ENCODE measurements at regions not wholly inside any gene's neighbourhood (a gene's known extent, or its start where the extent isn't known, plus 50 kb on each side); places are given as distances from the start of the nearest gene placed in this dataset.

- WGBS (ENCODE audit: insufficient coverage): no CpG with 5 or more reads among the region's 1 CpG
- TF ChIP-seq CTCF (IDR thresholded peaks at IDR 0.05) (no peak), EZH2 (IDR thresholded peaks at IDR 0.05; ENCODE audit: borderline replicate concordance, insufficient read depth, low read depth, low read length, poor library complexity, severe bottlenecking) (no peak)
Measured at GRCh38 chr5:87756951-87757350, 344.2 kb upstream of the CCNH start.

GRCh38 chr5:87755360-87755759 lies 342.6 kb upstream of the CCNH start:
- no peak overlapping the region for H2AFZ ChIP-seq (ENCODE audit: insufficient read depth, low read depth, low read length, poor library complexity, severe bottlenecking)

More at GRCh38 chr5:87756951-87757350, 344.2 kb upstream of the CCNH start:
- H3K79me2 ChIP-seq (ENCODE audit: control insufficient read depth, insufficient read depth, low read length): no peaks in the 10 kb centered on the region
- H3K27me3 ChIP-seq (replicated peaks in 1 of 4; ENCODE audit: control extremely low read depth in 1 of 4, control insufficient read depth in 3 of 4, insufficient read depth in 4 of 4, low read length in 3 of 4): peaks cover 0 to 3% (median 0%) of the 10 kb centered on the region in 4 experiments
- no peaks in the 10 kb centered on the region for H3K36me3 ChIP-seq (replicated peaks in 1 of 2; ENCODE audit: control extremely low read depth in 1 of 2, control insufficient read depth in 1 of 2, extremely low read depth in 1 of 2, insufficient read depth in 2 of 2, low read length in 1 of 2)
- H3K9me3 Mint-ChIP-seq (ENCODE audit: insufficient read depth): no peaks in the 10 kb centered on the region
- no peak for DNase-seq
- POLR2A ChIA-PET: no interaction called here
- H3K4me3 Mint-ChIP-seq: no peak overlapping the region
- H3K4me3 ChIP-seq (ENCODE audit: control extremely low read depth in 1 of 5, extremely low read depth in 1 of 5, insufficient read depth in 1 of 5, low read depth in 2 of 5, low read length in 4 of 5): no peak overlapping the region
- H3K9ac ChIP-seq (ENCODE audit: low read length): no peak overlapping the region
- H3K4me2 ChIP-seq (replicated peaks; ENCODE audit: low read depth, low read length, poor library complexity, severe bottlenecking): no peak overlapping the region
- CTCF ChIA-PET: no interaction called here
- no peak overlapping the region for H2AFZ ChIP-seq (ENCODE audit: insufficient read depth, low read depth, low read length, poor library complexity, severe bottlenecking)
- intact Hi-C loops (cut with micrococcal nuclease): no loop called here
- no peaks in the 10 kb centered on the region for H3K4me1 ChIP-seq (ENCODE audit: control insufficient read depth in 2 of 2, insufficient read depth in 2 of 2, low read length in 2 of 2)
- no peaks in the 10 kb centered on the region for H3K9me3 ChIP-seq (ENCODE audit: control extremely low read depth in 1 of 3, control insufficient read depth in 2 of 3, insufficient read depth in 1 of 3, low read length in 2 of 3)
- no peak for ATAC-seq (ENCODE audit: low read depth)
- H3K27me3 Mint-ChIP-seq: peaks cover 8% of the 10 kb centered on the region
- no peaks in the 10 kb centered on the region for H3K4me1 Mint-ChIP-seq
- H3K27ac ChIP-seq (ENCODE audit: low read length in 2 of 2): no peak overlapping the region
- no peaks in the 10 kb centered on the region for H4K20me1 ChIP-seq (ENCODE audit: control insufficient read depth, insufficient read depth, low read length, poor library complexity, severe bottlenecking)
- H3K27ac Mint-ChIP-seq: no peak overlapping the region

More at GRCh38 chr5:87755360-87755759, 342.6 kb upstream of the CCNH start:
- no peak for ATAC-seq (ENCODE audit: low read depth)
- no peaks in the 10 kb centered on the region for H3K4me1 ChIP-seq (ENCODE audit: control insufficient read depth in 2 of 2, insufficient read depth in 2 of 2, low read length in 2 of 2)
- TF ChIP-seq CTCF (IDR thresholded peaks at IDR 0.05) (no peak), EZH2 (IDR thresholded peaks at IDR 0.05; ENCODE audit: borderline replicate concordance, insufficient read depth, low read depth, low read length, poor library complexity, severe bottlenecking) (no peak)
- no peaks in the 10 kb centered on the region for H3K36me3 ChIP-seq (replicated peaks in 1 of 2; ENCODE audit: control extremely low read depth in 1 of 2, control insufficient read depth in 1 of 2, extremely low read depth in 1 of 2, insufficient read depth in 2 of 2, low read length in 1 of 2)
- Mint-ChIP-seq H3K27me3 (peaks cover 11% of the 10 kb centered on the region), H3K4me1 (no peaks in the 10 kb centered on the region), H3K27ac (no peak overlapping the region), H3K4me3 (no peak overlapping the region), H3K9me3 (ENCODE audit: insufficient read depth) (no peaks in the 10 kb centered on the region)
- intact Hi-C loops (cut with micrococcal nuclease): no loop called here
- no peak for DNase-seq
- POLR2A ChIA-PET: no interaction called here
- H3K27me3 ChIP-seq (replicated peaks in 1 of 4; ENCODE audit: control extremely low read depth in 1 of 4, control insufficient read depth in 3 of 4, insufficient read depth in 4 of 4, low read length in 3 of 4): peaks cover 0 to 3% (median 0%) of the 10 kb centered on the region in 4 experiments
- H3K4me3 ChIP-seq (ENCODE audit: control extremely low read depth in 1 of 5, extremely low read depth in 1 of 5, insufficient read depth in 1 of 5, low read depth in 2 of 5, low read length in 4 of 5): no peak overlapping the region
- no peak overlapping the region for H3K27ac ChIP-seq (ENCODE audit: low read length in 2 of 2)
- WGBS (ENCODE audit: insufficient coverage): 67% methylated on average over 1 of the region's 5 CpGs
- no peaks in the 10 kb centered on the region for H3K9me3 ChIP-seq (ENCODE audit: control extremely low read depth in 1 of 3, control insufficient read depth in 2 of 3, insufficient read depth in 1 of 3, low read length in 2 of 3)
- no peak overlapping the region for H3K9ac ChIP-seq (ENCODE audit: low read length)
- H4K20me1 ChIP-seq (ENCODE audit: control insufficient read depth, insufficient read depth, low read length, poor library complexity, severe bottlenecking): no peaks in the 10 kb centered on the region
- no peak overlapping the region for H3K4me2 ChIP-seq (replicated peaks; ENCODE audit: low read depth, low read length, poor library complexity, severe bottlenecking)
- CTCF ChIA-PET: interaction anchor here (0.5 kb wide), 1 partner anchor 62 kb away, joined by 3 read pairs; no protein-coding TSS in a partner anchor
- no peaks in the 10 kb centered on the region for H3K79me2 ChIP-seq (ENCODE audit: control insufficient read depth, insufficient read depth, low read length)

All from B cell (primary cell).